GM23248 (cell line): ENCODE measurements at regions not wholly inside any gene's neighbourhood (a gene's known extent, or its start where the extent isn't known, plus 50 kb on each side); places are given as distances from the start of the nearest gene placed in this dataset.

ENCODE experiments used
- DNase-seq: peaks from one replicate; pipeline ENCODE4 v3.0.0-alpha.2; 2015
- H2AFZ ChIP-seq: fragments of 200-600 bp; sonication (generic); 2 replicates; pipeline ENCODE4 v1.6.1; 2016; ENCODE audit warnings: antibody characterized with exemption
- H3F3A ChIP-seq: fragments of 200-600 bp; sonication (generic); 2 replicates; pipeline ENCODE4 v1.6.1; 2016; ENCODE audit warnings: mild to moderate bottlenecking, antibody characterized with exemption, mixed run types; ENCODE audit not compliant: insufficient read depth
- H3K27ac ChIP-seq: fragments of 200-600 bp; sonication (generic); 2 replicates; pipeline ENCODE4 v1.5.1; 2016; ENCODE audit warnings: mild to moderate bottlenecking
- H3K27me3 ChIP-seq: fragments of 200-600 bp; sonication (generic); replicated peaks from 2 replicates; pipeline ENCODE4 v1.6.1; 2016; ENCODE audit warnings: mild to moderate bottlenecking; ENCODE audit not compliant: insufficient read depth
- H3K36me3 ChIP-seq: fragments of 200-600 bp; sonication (generic); 2 replicates; pipeline ENCODE4 v1.6.1; 2016; ENCODE audit warnings: low read depth, mild to moderate bottlenecking
- H3K4me1 ChIP-seq: fragments of 200-600 bp; sonication (generic); 2 replicates; pipeline ENCODE4 v1.6.1; 2016; ENCODE audit warnings: mild to moderate bottlenecking; ENCODE audit not compliant: insufficient read depth
- H3K4me2 ChIP-seq: fragments of 200-600 bp; sonication (generic); one replicate; pipeline ENCODE4 v1.6.1; 2016; ENCODE audit warnings: mild to moderate bottlenecking; ENCODE audit not compliant: unreplicated experiment
- H3K4me3 ChIP-seq: fragments of 200-600 bp; sonication (generic); 2 replicates; pipeline ENCODE4 v1.5.1; 2016; ENCODE audit warnings: mild to moderate bottlenecking
- H3K79me2 ChIP-seq: fragments of 200-600 bp; sonication (generic); 2 replicates; pipeline ENCODE4 v1.6.1; 2016; ENCODE audit warnings: mild to moderate bottlenecking; ENCODE audit not compliant: insufficient read depth
- H3K9ac ChIP-seq: fragments of 200-600 bp; sonication (generic); 2 replicates; pipeline ENCODE4 v1.6.1; 2016; ENCODE audit warnings: mild to moderate bottlenecking
- H3K9me2 ChIP-seq: fragments of 200-600 bp; sonication (generic); 2 replicates; pipeline ENCODE4 v1.6.1; 2016; ENCODE audit warnings: mixed run types, mild to moderate bottlenecking, moderate library complexity; ENCODE audit not compliant: insufficient read depth
- H3K9me3 ChIP-seq: fragments of 200-600 bp; sonication (generic); one replicate; pipeline ENCODE4 v1.6.1; 2017; ENCODE audit warnings: low read depth
- H4K20me1 ChIP-seq: fragments of 200-600 bp; sonication (generic); 2 replicates; pipeline ENCODE4 v1.6.0; 2016; ENCODE audit not compliant: insufficient read depth
- EZH2 ChIP-seq: fragments of 200-600 bp; sonication (generic); IDR thresholded peaks from 2 replicates; pipeline ENCODE4 v1.6.1; 2018; ENCODE audit warnings: antibody characterized with exemption, mild to moderate bottlenecking; ENCODE audit not compliant: insufficient read depth, poor library complexity, severe bottlenecking
- EZH2phosphoT487 ChIP-seq: fragments of 200-600 bp; sonication (generic); IDR thresholded peaks from 2 replicates; pipeline ENCODE4 v1.6.1; 2018; ENCODE audit warnings: antibody characterized with exemption, moderate library complexity, mild to moderate bottlenecking, low read depth; ENCODE audit not compliant: insufficient read depth
- WGBS, 2 experiments: methylation state at CpG; one replicate each; pipeline ENCODE4 v1.1.6; 2015 to 2017; ENCODE audit warnings: low lambda C conversion rate in 2 of 2, low coverage in 1 of 2; ENCODE audit errors: missing lambda C conversion rate in 2 of 2; 5-methylcytosine and 5-hydroxymethylcytosine counted together
- in situ Hi-C: fragments of 300-500 bp; cut with MboI; formaldehyde crosslinking; loops from 2 replicates; pipeline ENCODE4 v1.15.0; 2020

GRCh38 chr13:107811233-107812013 lies 403.9 kb downstream of the LIG4 start:
- Histone ChIP-seq H3K27me3 (no peaks in the 10 kb centered on the region), H3K79me2 (peaks cover 91% of the 10 kb centered on the region), H3F3A (peaks cover 15% of the 10 kb centered on the region), H3K36me3 (no peaks in the 10 kb centered on the region), H3K9me3 (no peaks in the 10 kb centered on the region), H3K27ac (no peak overlapping the region), H3K4me1 (peaks cover 15% of the 10 kb centered on the region), H3K4me3 (no peak overlapping the region), H2AFZ (no peak overlapping the region), H4K20me1 (no peaks in the 10 kb centered on the region; the same call in 1 of the 2 replicates), H3K4me2 (no peak overlapping the region), H3K9me2 (no peaks in the 10 kb centered on the region; the same call in 1 of the 2 replicates), H3K9ac (no peak overlapping the region)
- TF ChIP-seq EZH2 (no peak), EZH2phosphoT487 (no peak)
- 74 to 89% methylated on average over 2 of the region's 2 CpGs for WGBS, 2 experiments
- in situ Hi-C loops: no loop called here
- DNase-seq: no peak

GRCh38 chr13:107809125-107809524 lies 406.2 kb downstream of the LIG4 start:
- H3F3A ChIP-seq: peaks cover 15% of the 10 kb centered on the region
- H2AFZ ChIP-seq: no peak overlapping the region
- no peak for TF ChIP-seq EZH2
- TF ChIP-seq EZH2phosphoT487: no peak
- no peak overlapping the region for H3K9ac ChIP-seq
- no peak overlapping the region for H3K4me3 ChIP-seq
- H3K9me3 ChIP-seq: no peaks in the 10 kb centered on the region
- DNase-seq: peak; percentile 44
- peaks cover 92% of the 10 kb centered on the region for H3K79me2 ChIP-seq
- H3K27me3 ChIP-seq: no peaks in the 10 kb centered on the region
- H3K36me3 ChIP-seq: no peaks in the 10 kb centered on the region
- WGBS, 2 experiments: 52 to 56% methylated on average over 3 of the region's 3 CpGs
- H3K4me2 ChIP-seq: no peak overlapping the region
- H4K20me1 ChIP-seq: no peaks in the 10 kb centered on the region; the same call in 1 of the 2 replicates
- in situ Hi-C loops: no loop called here
- no peaks in the 10 kb centered on the region; the same call in 1 of the 2 replicates for H3K9me2 ChIP-seq
- H3K4me1 ChIP-seq: peaks cover 15% of the 10 kb centered on the region
- 0 out of 2 replicates have a peak overlapping the region, but pooled peaks have one; percentile 13 for H3K27ac ChIP-seq

GRCh38 chr13:107808389-107808788 lies 406.9 kb downstream of the LIG4 start:
- in situ Hi-C loops: no loop called here
- H3K36me3 ChIP-seq: no peaks in the 10 kb centered on the region
- no peak overlapping the region for H3K4me3 ChIP-seq
- no peak for TF ChIP-seq EZH2
- TF ChIP-seq EZH2phosphoT487: no peak
- H3K4me1 ChIP-seq: peaks cover 15% of the 10 kb centered on the region
- no peaks in the 10 kb centered on the region for H3K27me3 ChIP-seq
- no peak overlapping the region for H2AFZ ChIP-seq
- H3K79me2 ChIP-seq: peaks cover 85% of the 10 kb centered on the region
- 75 to 77% methylated on average over 3 of the region's 3 CpGs for WGBS, 2 experiments
- H3K4me2 ChIP-seq: no peak overlapping the region
- H3K9ac ChIP-seq: no peak overlapping the region
- no peaks in the 10 kb centered on the region; the same call in 1 of the 2 replicates for H4K20me1 ChIP-seq
- H3K27ac ChIP-seq: 0 out of 2 replicates have a peak overlapping the region, but pooled peaks have one; percentile 13
- H3F3A ChIP-seq: peaks cover 15% of the 10 kb centered on the region
- H3K9me2 ChIP-seq: no peaks in the 10 kb centered on the region; the same call in 1 of the 2 replicates
- DNase-seq: peak; percentile 32
- H3K9me3 ChIP-seq: no peaks in the 10 kb centered on the region

- Histone ChIP-seq H3F3A (peaks cover 15% of the 10 kb centered on the region), H2AFZ (no peak overlapping the region), H3K4me2 (no peak overlapping the region), H3K27ac (no peak overlapping the region), H3K9me3 (no peaks in the 10 kb centered on the region), H3K4me1 (peaks cover 15% of the 10 kb centered on the region), H3K27me3 (no peaks in the 10 kb centered on the region), H3K9me2 (no peaks in the 10 kb centered on the region; the same call in 1 of the 2 replicates), H3K9ac (no peak overlapping the region), H3K4me3 (no peak overlapping the region), H3K79me2 (peaks cover 81% of the 10 kb centered on the region), H4K20me1 (no peaks in the 10 kb centered on the region; the same call in 1 of the 2 replicates), H3K36me3 (no peaks in the 10 kb centered on the region)
- no peak for DNase-seq
- TF ChIP-seq EZH2phosphoT487 (no peak), EZH2 (no peak)
- in situ Hi-C loops: no loop called here
- whole genome bisulfite sequencing, 2 experiments: 53 to 61% methylated on average over 3 of the region's 3 CpGs
Observed at GRCh38 chr13:107807306-107808073, 407.8 kb downstream of the LIG4 start.
